Naive thymus-derived CD4-positive, alpha-beta T cell (primary cell): ENCODE measurements at regions not wholly inside any gene's neighbourhood (a gene's known extent, or its start where the extent isn't known, plus 50 kb on each side); places are given as distances from the start of the nearest gene placed in this dataset.

Experiments used
- ATAC-seq: fragments of 150-1000 bp; cut with Tn5 transposase; 2 replicates; pipeline ENCODE4 v1.10.0; 2021; ENCODE audit warnings: mild to moderate bottlenecking, moderate library complexity
- CTCF ChIA-PET: fragments of 350-600 bp; sonication (Branson Sonifier 250); formaldehyde crosslinking; loops from one replicate; lab custom pipeline; 2021; ENCODE audit warnings: antibody characterized with exemption; lab: Charles Lee
- POLR2A ChIA-PET: fragments of 350-600 bp; sonication (Branson Sonifier 250); formaldehyde crosslinking; loops from one replicate; lab custom pipeline; 2021; ENCODE audit warnings: antibody characterized with exemption, inconsistent platforms; lab: Charles Lee
- DNase-seq, 9 donors: peaks; one replicate each; pipeline versions ENCODE4 v3.0.0 to v3.0.0-alpha.2; 2020 to 2022; ENCODE audit warnings: mixed read lengths in 1 of 9
- H3K27ac ChIP-seq: one replicate; pipeline ENCODE4 v1.7.0; 2013; ENCODE audit warnings: mild to moderate bottlenecking, low read depth, low read length, moderate library complexity
- H3K27me3 ChIP-seq, 2 donors: one replicate each; pipeline ENCODE4 v1.7.0; 2013; ENCODE audit warnings: low read length in 2 of 2, mild to moderate bottlenecking in 2 of 2, moderate library complexity in 2 of 2; ENCODE audit not compliant: control insufficient read depth in 2 of 2, insufficient read depth in 2 of 2
- H3K36me3 ChIP-seq, 3 experiments: 1 replicate in 2 of 3; 2 replicates in 1 of 3; pipeline ENCODE4 v1.7.0; 2013; ENCODE audit warnings: low read length in 3 of 3, mild to moderate bottlenecking in 3 of 3, moderate library complexity in 1 of 3; ENCODE audit not compliant: insufficient read depth in 3 of 3, control insufficient read depth in 2 of 3
- H3K4me1 ChIP-seq, 2 donors: one replicate each; pipeline ENCODE4 v1.7.0; 2013; ENCODE audit warnings: low read length in 2 of 2, mild to moderate bottlenecking in 2 of 2, moderate library complexity in 1 of 2; ENCODE audit not compliant: control insufficient read depth in 2 of 2, insufficient read depth in 2 of 2
- H3K4me3 ChIP-seq: 2 replicates; pipeline ENCODE4 v1.7.0; 2013; ENCODE audit warnings: mild to moderate bottlenecking, low read length
- H3K9me3 ChIP-seq, 3 experiments: 1 replicate in 2 of 3; 2 replicates in 1 of 3; pipeline ENCODE4 v1.7.0; 2013; ENCODE audit warnings: low read length in 3 of 3; ENCODE audit not compliant: control insufficient read depth in 2 of 3
- H3K27ac Mint-ChIP-seq, 9 donors: one replicate each; pipeline ENCODE4 v1.8.0; 2020 to 2022; ENCODE audit warnings: mixed read lengths in 9 of 9, mild to moderate bottlenecking in 8 of 9, moderate library complexity in 5 of 9, inconsistent platforms in 2 of 9
- H3K27me3 Mint-ChIP-seq, 5 donors: one replicate each; pipeline ENCODE4 v1.8.0; 2021 to 2022; ENCODE audit warnings: mixed read lengths in 5 of 5, mild to moderate bottlenecking in 1 of 5
- H3K36me3 Mint-ChIP-seq, 5 donors: one replicate each; pipeline ENCODE4 v1.8.0; 2020 to 2022; ENCODE audit warnings: mixed read lengths in 5 of 5, mild to moderate bottlenecking in 3 of 5, inconsistent platforms in 1 of 5
- H3K4me1 Mint-ChIP-seq, 7 donors: one replicate each; pipeline ENCODE4 v1.8.0; 2020 to 2022; ENCODE audit warnings: mixed read lengths in 7 of 7, mild to moderate bottlenecking in 3 of 7, inconsistent platforms in 1 of 7
- H3K4me3 Mint-ChIP-seq, 10 donors: one replicate each; pipeline ENCODE4 v1.8.0; 2020 to 2022; ENCODE audit warnings: mild to moderate bottlenecking in 10 of 10, mixed read lengths in 10 of 10, moderate library complexity in 6 of 10, inconsistent platforms in 2 of 10
- H3K9me3 Mint-ChIP-seq, 11 donors: one replicate each; pipeline ENCODE4 v1.8.0; 2020 to 2022; ENCODE audit warnings: mixed read lengths in 11 of 11, mild to moderate bottlenecking in 4 of 11, inconsistent platforms in 1 of 11, moderate library complexity in 1 of 11
- intact Hi-C, 2 donors: fragments of 100-400 bp; cut with micrococcal nuclease; formaldehyde crosslinking; loops; one replicate each; pipeline ENCODE4 v1.15.1; 2023

DNA sequence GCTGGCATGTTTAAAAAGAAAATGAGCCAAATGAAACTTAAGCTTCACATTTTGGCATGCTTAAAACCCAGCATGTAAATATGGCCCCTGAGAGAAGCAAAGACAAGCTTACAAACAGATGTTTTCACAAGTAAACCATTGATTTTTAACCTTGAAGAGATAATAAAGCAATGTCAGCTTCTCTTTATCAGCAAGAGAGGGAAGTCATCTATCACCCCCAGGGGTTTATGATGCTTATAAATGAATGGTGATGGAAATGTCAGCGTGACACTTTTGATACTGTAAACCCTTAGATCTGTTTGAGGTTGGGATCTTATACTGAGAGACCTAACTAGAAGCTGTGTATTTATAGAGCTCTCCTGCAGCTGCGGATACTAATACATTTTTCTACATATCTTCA is 471.3 kb downstream of the PLA2G4A start:
- no peak overlapping the region for H3K4me3 ChIP-seq
- ChIA-PET POLR2A (no interaction called here), CTCF (no interaction called here)
- no peaks in the 10 kb centered on the region for H3K4me1 ChIP-seq
- H3K9me3 ChIP-seq: no peaks in the 10 kb centered on the region
- Mint-ChIP-seq H3K4me3 (no peak overlapping the region), H3K9me3 (peaks cover 0 to 13% (median under 1%) of the 10 kb centered on the region in 11 donors), H3K27me3 (no peaks in the 10 kb centered on the region), H3K27ac (no peak overlapping the region), H3K36me3 (peaks cover 0 to 4% (median 0%) of the 10 kb centered on the region in 5 donors), H3K4me1 (peaks cover 0 to 8% (median 0%) of the 10 kb centered on the region in 7 donors)
- no peaks in the 10 kb centered on the region for H3K36me3 ChIP-seq
- ATAC-seq: no peak
- no peak overlapping the region for H3K27ac ChIP-seq
- DNase-seq: no peak
- intact Hi-C loops: no loop called here
- no peaks in the 10 kb centered on the region for H3K27me3 ChIP-seq

DNA sequence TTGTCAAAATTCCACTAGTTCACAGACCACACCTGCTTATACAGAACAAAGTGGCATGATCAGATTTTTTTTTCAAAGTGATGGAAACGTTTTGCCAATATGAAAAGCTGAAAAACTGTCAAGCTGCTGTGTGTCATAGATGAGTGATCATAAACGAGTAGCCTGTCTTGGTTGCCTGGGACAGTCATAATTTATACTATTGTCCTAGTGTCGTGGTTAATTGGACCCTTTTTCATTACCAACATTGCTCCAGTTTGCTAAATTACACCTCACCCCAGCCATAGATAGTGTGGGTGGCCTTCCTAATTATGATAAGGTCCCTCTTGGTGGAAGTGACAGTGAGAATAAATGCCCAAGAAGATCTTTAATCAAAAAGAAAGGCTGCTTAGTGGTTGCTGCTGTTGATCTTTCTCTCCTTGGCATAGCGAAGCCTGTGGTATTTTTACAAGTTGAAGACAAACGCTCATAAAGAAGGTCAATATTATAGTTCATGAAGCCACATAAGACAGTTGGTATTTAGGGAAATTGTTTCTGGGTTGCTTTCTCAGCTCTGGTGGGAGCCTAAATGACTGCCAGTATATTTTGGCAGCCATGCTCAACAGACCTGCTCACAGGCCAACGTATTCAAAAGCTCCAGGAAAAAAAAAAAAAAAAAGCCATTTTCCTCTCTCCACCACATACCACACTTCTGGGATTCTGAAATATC is 478.1 kb downstream of the PLA2G4A start:
- no peak for ATAC-seq
- no peak for DNase-seq

DNA sequence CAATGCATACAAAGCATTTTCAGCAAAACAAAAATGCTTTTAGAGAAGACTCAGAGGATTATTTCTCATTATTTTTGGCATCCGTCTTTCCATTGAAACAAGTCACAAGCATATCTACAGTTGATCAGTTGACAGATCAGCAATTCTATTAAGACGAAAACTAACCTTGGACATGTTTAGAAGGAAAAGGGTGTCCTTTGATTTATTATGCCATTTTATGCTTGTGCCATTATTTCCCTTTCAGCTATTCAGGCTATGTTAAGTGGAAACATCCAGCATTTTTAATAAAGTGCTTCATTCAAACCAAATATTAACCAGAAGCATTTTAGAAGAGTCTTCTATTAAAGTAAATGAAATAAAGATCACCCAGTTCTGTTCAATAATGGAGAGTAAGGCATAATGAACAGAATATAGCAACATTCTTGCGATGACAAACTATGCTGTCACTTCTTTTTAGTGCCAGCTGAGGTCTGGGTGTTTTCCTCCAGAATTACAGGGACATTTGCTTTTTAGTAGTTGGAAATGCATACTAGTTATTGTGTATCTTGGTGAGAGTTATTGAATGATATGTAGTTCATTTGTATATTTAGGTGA is 481.4 kb downstream of the PLA2G4A start:
- H3K4me1 Mint-ChIP-seq: no peaks in the 10 kb centered on the region
- peaks cover 0 to 17% (median 2%) of the 10 kb centered on the region in 11 donors for H3K9me3 Mint-ChIP-seq
- H3K4me3 Mint-ChIP-seq: no peak overlapping the region
- ChIA-PET CTCF (no interaction called here), POLR2A (no interaction called here)
- Histone ChIP-seq H3K9me3 (no peaks in the 10 kb centered on the region), H3K4me1 (no peaks in the 10 kb centered on the region), H3K27ac (no peak overlapping the region), H3K27me3 (no peaks in the 10 kb centered on the region), H3K36me3 (no peaks in the 10 kb centered on the region), H3K4me3 (no peak overlapping the region)
- no peaks in the 10 kb centered on the region for H3K36me3 Mint-ChIP-seq
- intact Hi-C loops: no loop called here
- no peak for ATAC-seq
- H3K27me3 Mint-ChIP-seq: no peaks in the 10 kb centered on the region
- no peak overlapping the region for H3K27ac Mint-ChIP-seq
- DNase-seq: no peak

More for the DNA sequence above, 478.1 kb downstream of the PLA2G4A start:
- CTCF ChIA-PET: interaction anchor here (0.6 kb wide), 1 partner anchor 60 kb away, joined by 3 read pairs; no protein-coding TSS in a partner anchor
- no peak overlapping the region for H3K27ac ChIP-seq
- H3K4me3 Mint-ChIP-seq: no peak overlapping the region
- no peaks in the 10 kb centered on the region for H3K27me3 ChIP-seq
- H3K27ac Mint-ChIP-seq: no peak overlapping the region
- peaks cover 0 to 23% (median 4%) of the 10 kb centered on the region in 11 donors for H3K9me3 Mint-ChIP-seq
- no peaks in the 10 kb centered on the region for H3K4me1 Mint-ChIP-seq
- POLR2A ChIA-PET: no interaction called here
- H3K4me1 ChIP-seq: no peaks in the 10 kb centered on the region
- no peak overlapping the region for H3K4me3 ChIP-seq
- intact Hi-C loops: no loop called here
- H3K36me3 Mint-ChIP-seq: peaks cover 0 to 4% (median 0%) of the 10 kb centered on the region in 5 donors
- no peaks in the 10 kb centered on the region for H3K9me3 ChIP-seq
- H3K36me3 ChIP-seq: no peaks in the 10 kb centered on the region
- H3K27me3 Mint-ChIP-seq: no peaks in the 10 kb centered on the region

DNA sequence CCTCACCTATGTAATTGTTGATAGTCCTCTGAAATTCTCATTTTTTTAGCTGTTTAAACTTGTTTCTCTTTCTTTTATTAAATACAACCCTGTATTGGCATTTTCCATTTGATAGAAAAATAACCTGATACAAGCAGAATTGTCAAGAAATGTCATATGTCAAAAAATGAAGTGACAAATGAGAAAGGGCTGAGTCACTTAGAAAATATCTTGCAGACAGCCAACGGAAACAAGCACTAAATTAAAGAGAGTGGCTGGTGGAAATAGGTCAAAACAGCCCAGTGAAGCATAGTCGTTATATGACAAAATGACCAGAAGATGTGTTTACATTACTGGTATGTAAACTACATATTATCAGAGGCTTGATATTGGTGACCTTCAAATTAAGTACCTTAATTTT is 484.4 kb downstream of the PLA2G4A start:
- CTCF ChIA-PET: no interaction called here
- Mint-ChIP-seq H3K36me3 (no peaks in the 10 kb centered on the region), H3K4me3 (no peak overlapping the region), H3K27ac (no peak overlapping the region), H3K9me3 (peaks cover 0 to 13% (median 2%) of the 10 kb centered on the region in 11 donors), H3K4me1 (no peaks in the 10 kb centered on the region), H3K27me3 (no peaks in the 10 kb centered on the region)
- Histone ChIP-seq H3K4me1 (no peaks in the 10 kb centered on the region), H3K27ac (no peak overlapping the region), H3K9me3 (no peaks in the 10 kb centered on the region), H3K4me3 (no peak overlapping the region), H3K36me3 (no peaks in the 10 kb centered on the region), H3K27me3 (no peaks in the 10 kb centered on the region)
- POLR2A ChIA-PET: no interaction called here
- intact Hi-C loops: no loop called here
- DNase-seq (no peak), ATAC-seq (no peak)

DNA sequence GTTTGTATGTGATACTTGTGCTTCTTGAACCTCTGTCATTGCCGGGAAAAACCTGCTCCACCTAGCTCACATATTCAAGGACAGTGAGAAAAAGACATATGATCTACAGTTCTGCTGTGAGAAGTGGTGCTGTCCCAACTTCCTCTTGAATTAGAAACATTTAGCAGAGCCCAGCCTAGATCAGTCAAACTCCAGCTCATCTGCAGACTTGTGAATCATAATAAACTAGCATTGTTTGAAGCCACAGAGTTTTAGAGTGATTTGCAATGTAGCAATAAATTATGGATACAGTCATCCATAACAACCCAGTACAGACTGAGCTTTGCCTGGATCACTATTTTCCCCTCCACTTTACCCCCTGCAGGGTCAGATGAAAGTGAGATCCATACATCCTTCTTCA is 497.8 kb downstream of the PLA2G4A start:
- no peak for ATAC-seq
- H3K27me3 Mint-ChIP-seq: no peaks in the 10 kb centered on the region
- H3K27ac Mint-ChIP-seq: no peak overlapping the region

DNA sequence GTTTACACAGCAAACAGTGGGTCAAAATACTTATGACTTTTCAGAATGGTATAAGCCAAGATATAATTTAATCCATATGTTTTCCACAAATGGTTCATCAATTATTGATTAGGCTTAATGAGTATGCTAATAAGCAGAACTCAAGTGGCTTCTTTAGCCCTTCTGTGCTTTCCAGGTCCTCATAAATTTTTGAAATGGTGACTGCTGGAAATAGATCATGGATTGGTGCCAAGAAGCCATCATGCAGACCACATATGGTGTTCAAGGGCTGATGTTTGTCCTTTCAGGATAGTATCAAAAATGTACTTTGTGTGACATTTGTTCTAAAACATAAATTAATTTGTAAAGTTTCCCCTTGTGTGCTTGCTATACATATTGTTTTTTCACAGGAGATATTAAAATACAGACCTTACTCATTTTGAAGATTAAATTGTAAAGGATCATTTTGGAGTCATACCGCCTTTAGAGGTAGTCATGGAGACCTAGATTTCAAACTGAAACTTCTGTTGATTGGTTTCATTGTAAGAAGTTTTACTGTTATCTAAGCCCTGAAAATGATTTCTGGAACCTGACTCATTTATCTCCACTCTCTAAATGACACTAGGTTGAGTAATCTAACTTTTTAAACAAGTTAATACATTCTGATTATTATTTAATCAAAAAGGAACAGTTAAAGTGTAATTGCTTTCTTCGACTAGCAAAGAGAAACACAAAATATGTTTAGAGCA is 507.9 kb downstream of the PLA2G4A start:
- ChIA-PET CTCF (no interaction called here), POLR2A (no interaction called here)
- intact Hi-C loops: no loop called here
- DNase-seq (no peak), ATAC-seq (no peak)
- no peaks in the 10 kb centered on the region for H3K27me3 Mint-ChIP-seq
- Histone ChIP-seq H3K36me3 (no peaks in the 10 kb centered on the region), H3K9me3 (no peaks in the 10 kb centered on the region), H3K4me1 (no peaks in the 10 kb centered on the region), H3K4me3 (no peak overlapping the region), H3K27me3 (no peaks in the 10 kb centered on the region), H3K27ac (no peak overlapping the region)
- no peak overlapping the region for H3K4me3 Mint-ChIP-seq
- peaks cover 0 to 2% (median 0%) of the 10 kb centered on the region in 7 donors for H3K4me1 Mint-ChIP-seq
- H3K9me3 Mint-ChIP-seq: peaks cover 0 to 10% (median 0%) of the 10 kb centered on the region in 11 donors
- H3K36me3 Mint-ChIP-seq: no peaks in the 10 kb centered on the region
- no peak overlapping the region for H3K27ac Mint-ChIP-seq

More for the DNA sequence above, 497.8 kb downstream of the PLA2G4A start:
- Mint-ChIP-seq H3K36me3 (no peaks in the 10 kb centered on the region), H3K9me3 (peaks cover 0 to 15% (median 0%) of the 10 kb centered on the region in 11 donors), H3K4me1 (no peaks in the 10 kb centered on the region), H3K4me3 (no peak overlapping the region)
- no peak overlapping the region for H3K27ac ChIP-seq
- no peak for DNase-seq
- POLR2A ChIA-PET: no interaction called here
- no peaks in the 10 kb centered on the region for H3K4me1 ChIP-seq
- H3K9me3 ChIP-seq: no peaks in the 10 kb centered on the region
- no peak overlapping the region for H3K4me3 ChIP-seq
- intact Hi-C loops: no loop called here
- H3K36me3 ChIP-seq: no peaks in the 10 kb centered on the region
- CTCF ChIA-PET: no interaction called here
- H3K27me3 ChIP-seq: no peaks in the 10 kb centered on the region
